GM12891 (cell line): ENCODE measurements at regions not wholly inside any gene's neighbourhood (a gene's known extent, or its start where the extent isn't known, plus 50 kb on each side); places are given as distances from the start of the nearest gene placed in this dataset.

ENCODE experiments used
- DNase-seq: peaks from one replicate; pipeline ENCODE4 v3.0.0; 2011; ENCODE audit warnings: low spot score; ENCODE audit not compliant: insufficient read length
- FAIRE-seq: peaks from 2 replicates; lab custom pipeline; 2011; peaks lifted over from hg19 to GRCh38; lab: Jason Lieb, UNC
- PAX5 ChIP-seq: IDR thresholded peaks from 2 replicates; pipeline ENCODE4 v1.6.1; 2011; ENCODE audit warnings: low read length, moderate library complexity, mild to moderate bottlenecking; ENCODE audit not compliant: insufficient read depth, severe bottlenecking
- POLR2A ChIP-seq: IDR thresholded peaks from 2 replicates; pipeline ENCODE4 v1.6.1; 2011; ENCODE audit warnings: low read depth, low read length, control low read depth
- POLR2AphosphoS5 ChIP-seq: IDR thresholded peaks from 2 replicates; pipeline ENCODE4 v1.6.1; 2011; ENCODE audit warnings: low read depth, low read length, control low read depth
- POU2F2 ChIP-seq: IDR thresholded peaks from 2 replicates; pipeline ENCODE4 v1.6.1; 2011; ENCODE audit warnings: low read depth, mild to moderate bottlenecking, control low read depth, low read length, moderate library complexity
- SPI1 ChIP-seq: IDR thresholded peaks from 2 replicates; pipeline ENCODE4 v1.6.1; 2011; ENCODE audit warnings: low read depth, low read length, control low read depth
- TAF1 ChIP-seq: IDR thresholded peaks from 2 replicates; pipeline ENCODE4 v1.6.1; 2011; ENCODE audit warnings: low read depth, low read length, control low read depth

DNA sequence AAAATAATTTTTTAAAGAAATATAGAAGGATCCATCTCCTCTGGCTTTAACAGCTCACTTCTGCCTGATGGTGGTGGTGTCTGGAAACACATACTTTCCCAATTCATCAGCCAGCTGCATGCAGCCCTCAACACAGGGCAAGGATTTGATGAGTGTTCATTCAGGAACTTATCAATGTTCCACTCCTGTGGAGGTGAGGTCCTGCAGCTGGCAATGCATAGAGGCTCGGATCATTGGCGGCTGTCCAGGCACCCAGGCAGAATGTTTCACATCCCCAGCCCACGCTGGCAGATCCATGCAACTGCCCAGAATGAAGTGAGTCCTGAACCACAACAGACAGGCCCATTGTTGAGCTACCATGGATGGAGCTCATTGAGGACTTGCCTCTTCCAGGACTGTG is 55.2 kb upstream of the KCNMA1 start:
- TF ChIP-seq POLR2AphosphoS5 (no peak), PAX5 (no peak), POLR2A (no peak), TAF1 (no peak), POU2F2 (no peak), SPI1 (no peak)
- FAIRE-seq (no peak), DNase-seq (no peak)

DNA sequence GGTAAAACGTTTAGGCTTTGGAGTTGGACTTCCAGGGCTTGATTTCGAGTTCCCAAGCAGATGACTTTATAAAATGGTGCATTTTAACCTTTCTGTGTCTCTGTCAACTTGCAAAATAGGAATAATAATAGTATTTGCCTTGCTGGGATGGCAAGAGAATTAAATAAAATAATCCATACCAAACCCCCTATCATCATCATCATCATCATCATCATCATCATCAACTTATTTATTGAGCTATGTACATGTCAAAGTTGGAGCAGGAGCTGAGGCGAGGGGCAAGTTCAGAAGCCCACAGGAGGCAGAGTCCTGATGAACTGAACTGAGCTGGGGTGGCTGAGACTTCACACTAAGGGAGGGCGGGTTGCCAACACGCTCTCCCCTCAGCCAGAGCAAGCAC is 51.7 kb upstream of the KCNMA1 start:
- TF ChIP-seq POU2F2 (no peak), POLR2AphosphoS5 (no peak), SPI1 (no peak), POLR2A (no peak), TAF1 (no peak), PAX5 (no peak)
- DNase-seq = no peak
- no peak for FAIRE-seq

DNA sequence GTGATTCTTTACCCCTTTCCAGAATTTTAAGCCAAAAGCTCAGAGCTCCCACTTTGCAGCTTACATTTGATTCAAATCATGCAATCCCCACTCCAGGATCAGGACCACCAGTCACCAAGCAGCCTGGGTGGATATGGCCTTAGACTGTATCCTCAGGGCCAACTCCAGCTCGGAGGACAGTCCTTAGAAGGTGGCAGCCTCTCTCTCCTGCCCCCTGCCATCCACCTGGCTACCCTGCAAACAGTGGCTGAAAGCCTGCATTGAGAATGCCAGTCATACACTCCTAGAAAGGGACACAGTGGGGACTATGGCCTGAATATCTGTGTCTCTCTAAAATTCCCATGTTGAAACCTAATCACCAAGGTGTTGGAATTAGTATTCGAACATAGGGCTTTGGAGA is 50.0 kb upstream of the KCNMA1 start:
- FAIRE-seq = no peak
- no peak for DNase-seq
- TF ChIP-seq PAX5 (no peak), POU2F2 (no peak), POLR2A (no peak), POLR2AphosphoS5 (no peak), TAF1 (no peak), SPI1 (no peak)
